GM18861 (cell line): ENCODE measurements at regions not wholly inside any gene's neighbourhood (a gene's known extent, or its start where the extent isn't known, plus 50 kb on each side); places are given as distances from the start of the nearest gene placed in this dataset.
A peak's percentile ranks its signal among the peaks of the same experiment; 100 is the strongest.

Experiments used
- ATAC-seq: cut with Tn5 transposase; IDR thresholded peaks from one replicate; pipeline ENCODE4 v1.9.1; 2021; ENCODE audit not compliant: unreplicated experiment

GRCh38 chr1:4010814-4011605 is 110.9 kb upstream of the C1orf174 start:
- ATAC-seq = no peak

- ATAC-seq = no peak
Measured at GRCh38 chr1:4016351-4017130, 116.5 kb upstream of the C1orf174 start.

GRCh38 chr1:4017636-4018365 is 117.7 kb upstream of the C1orf174 start:
- ATAC-seq = no peak

GRCh38 chr1:4018466-4019146 is 118.5 kb upstream of the C1orf174 start:
- ATAC-seq = no peak

DNA sequence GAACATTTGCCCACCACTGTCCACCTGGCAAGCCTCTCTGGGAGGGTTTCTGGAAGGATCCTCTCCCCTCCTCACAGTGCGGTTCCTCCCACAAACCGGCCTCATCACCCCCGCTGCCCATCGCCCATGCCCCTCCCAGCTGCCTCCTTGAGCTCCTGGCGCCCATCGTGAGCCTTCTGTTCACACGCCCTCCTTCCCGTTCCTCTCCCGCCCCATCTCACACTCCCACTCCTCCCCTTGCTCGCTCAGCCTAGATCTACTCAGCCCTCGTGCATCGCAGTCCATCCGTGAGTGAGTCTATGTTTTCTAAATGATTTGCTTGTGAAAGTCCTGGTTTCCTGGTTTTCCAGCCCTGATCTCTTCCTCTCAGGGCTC is 119.1 kb upstream of the C1orf174 start:
- no peak for ATAC-seq

- no peak for ATAC-seq
Measured at GRCh38 chr1:4019606-4020331, 119.7 kb upstream of the C1orf174 start.

- no peak for ATAC-seq
Measured at GRCh38 chr1:4020449-4020848, 120.4 kb upstream of the C1orf174 start.

DNA sequence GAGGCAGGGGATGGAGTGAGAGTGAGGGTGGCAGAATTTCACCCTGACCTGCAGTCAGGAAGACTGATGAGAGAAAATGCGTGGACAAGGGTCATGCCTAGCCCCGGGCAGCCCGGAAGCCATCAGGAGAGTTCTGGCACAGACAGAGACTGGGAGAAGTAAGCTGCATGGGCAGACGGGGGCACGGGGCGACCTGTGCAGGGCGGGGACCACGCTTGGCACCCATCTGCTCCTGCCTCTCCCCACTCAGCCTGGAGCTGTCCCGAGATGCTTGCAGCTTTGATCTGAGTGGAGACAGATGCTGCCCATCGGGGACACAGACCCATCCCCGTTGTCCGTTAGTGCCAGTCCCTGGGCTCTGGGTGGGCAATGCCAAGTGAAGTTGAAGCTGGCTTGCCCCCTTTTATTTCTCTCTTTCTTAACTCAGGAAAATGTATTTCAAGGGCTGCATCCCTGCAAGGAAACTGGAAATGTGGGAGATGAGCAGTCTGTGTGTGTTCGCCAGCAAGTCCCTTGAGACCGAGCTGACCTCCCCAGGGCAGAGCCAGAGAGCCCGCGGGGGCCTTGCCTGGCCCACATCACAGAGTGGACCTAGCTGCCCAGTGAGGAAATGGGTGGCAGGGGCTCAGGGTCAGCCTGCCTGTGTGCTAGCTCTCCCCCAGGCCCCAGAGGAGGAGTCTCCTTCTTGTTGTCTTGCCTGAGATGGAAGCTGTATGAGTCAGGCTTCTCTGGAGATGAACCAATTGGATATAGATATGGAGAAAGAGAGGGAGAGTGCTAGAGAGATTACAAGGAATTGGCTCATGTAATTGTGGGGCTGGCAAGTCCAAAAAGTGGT is 121.3 kb upstream of the C1orf174 start:
- no peak for ATAC-seq

DNA sequence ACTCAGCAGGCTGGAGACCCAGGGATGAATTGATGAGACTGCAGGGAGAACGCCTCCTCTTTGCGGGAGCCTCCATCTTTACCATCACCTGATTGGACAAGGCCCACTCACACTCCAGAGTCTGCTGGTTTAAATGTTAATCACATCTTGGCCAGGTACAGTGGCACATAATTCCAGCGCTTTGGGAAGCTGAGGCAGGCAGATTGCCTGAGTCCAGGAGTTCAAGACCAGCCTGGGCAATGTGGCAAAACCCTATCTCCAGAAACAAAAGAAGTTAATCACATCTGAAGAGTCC is 121.8 kb upstream of the C1orf174 start:
- no peak for ATAC-seq

DNA sequence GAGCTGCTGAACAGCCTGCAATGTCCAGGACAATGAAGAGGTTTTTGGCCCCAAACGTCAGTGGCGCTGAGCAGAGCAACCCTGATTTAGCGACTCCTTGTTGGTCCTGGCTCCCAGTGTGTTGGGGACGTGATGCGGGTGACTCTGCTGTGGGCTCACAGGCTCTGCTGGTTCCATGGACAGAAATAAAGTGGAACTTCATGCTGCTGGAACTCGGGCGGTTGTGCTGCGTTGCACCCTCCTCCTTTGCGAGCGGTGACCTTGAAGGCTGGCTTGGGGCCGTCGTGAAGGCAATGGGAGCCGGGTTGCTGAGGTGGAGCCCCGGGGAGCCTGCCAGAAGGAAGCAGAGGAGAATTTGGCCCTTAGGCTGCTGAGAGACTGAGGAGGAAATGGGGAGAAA is 122.6 kb upstream of the C1orf174 start:
- no peak for ATAC-seq

DNA sequence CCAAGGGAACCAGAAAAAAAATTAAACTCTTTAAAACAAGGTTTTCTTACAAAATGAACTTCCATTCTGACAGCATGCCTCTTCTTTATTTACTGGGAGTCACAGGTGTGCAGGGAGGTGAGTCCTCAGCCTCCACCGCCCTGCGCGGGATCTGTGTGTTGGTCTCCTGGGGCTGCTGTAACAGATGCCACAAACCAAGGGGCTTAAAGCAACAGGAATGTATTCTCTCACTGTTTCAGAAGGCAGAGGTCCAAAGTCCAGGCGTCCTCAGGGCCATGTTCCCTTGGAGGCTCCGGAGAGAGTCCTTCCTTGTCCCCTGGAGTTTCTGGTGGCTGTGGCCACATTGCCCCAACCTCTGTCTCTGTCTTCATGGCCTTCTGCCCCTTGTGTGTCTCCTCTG is 123.6 kb upstream of the C1orf174 start:
- ATAC-seq = no peak

DNA sequence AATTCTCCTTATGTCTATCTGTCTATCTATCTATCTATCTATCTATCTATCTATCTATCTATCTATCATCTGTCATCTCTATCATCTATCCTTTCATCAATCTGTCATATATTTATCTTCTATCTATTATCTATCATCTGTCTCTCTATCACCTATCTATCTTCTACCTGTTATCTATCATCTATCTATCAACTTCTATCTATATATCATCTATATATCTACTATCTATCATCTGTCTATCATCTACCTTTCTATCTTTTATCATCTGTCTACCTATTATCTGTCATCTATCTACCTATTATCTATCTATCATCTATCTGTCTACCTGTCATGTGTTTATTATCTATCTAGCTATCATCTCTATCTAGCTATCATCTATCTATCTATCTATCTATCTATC is 124.7 kb upstream of the C1orf174 start:
- ATAC-seq = no peak

DNA sequence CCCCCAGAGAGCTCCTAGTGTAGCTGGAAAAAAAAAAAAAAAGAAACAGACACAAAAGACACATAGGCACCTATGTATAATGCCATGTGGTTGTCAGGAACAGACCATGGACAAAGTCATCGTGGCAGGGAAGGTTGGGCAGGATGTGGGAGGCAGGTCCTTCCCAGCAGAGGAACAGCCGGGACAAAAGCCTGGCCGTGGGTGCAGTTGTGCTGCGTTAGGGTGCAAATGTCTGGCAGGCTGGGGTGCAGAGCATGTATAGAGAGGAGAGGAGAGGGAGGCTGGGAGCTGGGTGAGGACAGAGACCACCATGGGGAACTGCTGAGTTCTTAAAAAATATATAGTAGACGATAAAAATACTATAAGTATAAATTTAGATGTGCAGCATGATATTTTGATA is 125.7 kb upstream of the C1orf174 start:
- ATAC-seq = no peak

DNA sequence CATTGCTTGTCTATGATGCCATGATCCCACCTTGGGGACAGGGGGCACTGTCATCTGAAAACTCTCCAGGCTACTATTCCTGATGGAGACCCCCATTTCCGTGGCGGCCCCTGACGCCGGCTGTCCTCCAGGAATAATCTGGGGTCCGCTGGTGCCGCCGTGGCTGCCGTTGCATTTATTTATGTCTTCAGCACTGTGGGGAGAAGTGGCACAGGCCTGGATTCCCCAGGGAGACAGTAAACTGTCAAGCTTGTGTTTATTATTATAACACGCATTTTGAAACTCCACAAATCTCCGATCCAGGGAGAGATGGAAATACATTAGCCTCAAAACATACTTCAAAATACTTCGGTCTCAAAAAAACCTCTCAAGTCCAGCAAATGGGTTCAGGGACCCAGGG is 126.9 kb upstream of the C1orf174 start:
- no peak for ATAC-seq

GRCh38 chr1:4027492-4028138 is 127.5 kb upstream of the C1orf174 start:
- peak; percentile 49 for ATAC-seq

DNA sequence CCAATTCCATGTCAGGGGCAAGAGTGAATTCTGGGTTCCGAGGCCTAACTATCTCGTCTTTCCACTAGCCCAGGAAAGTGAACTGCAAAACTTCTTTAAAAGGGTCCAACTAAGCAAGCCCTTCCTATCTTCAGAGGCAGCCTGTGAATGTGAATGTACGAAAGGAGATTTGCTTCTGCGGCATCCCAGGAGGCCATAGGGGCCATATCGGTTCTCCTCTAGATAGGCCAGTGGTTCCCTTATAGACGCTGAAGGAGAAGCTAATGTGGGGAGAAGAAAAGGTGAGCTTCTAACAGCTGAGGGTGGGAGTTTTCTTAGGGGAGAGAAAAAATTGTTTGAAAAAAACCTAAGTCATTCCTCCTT is 128.0 kb upstream of the C1orf174 start:
- no peak for ATAC-seq

DNA sequence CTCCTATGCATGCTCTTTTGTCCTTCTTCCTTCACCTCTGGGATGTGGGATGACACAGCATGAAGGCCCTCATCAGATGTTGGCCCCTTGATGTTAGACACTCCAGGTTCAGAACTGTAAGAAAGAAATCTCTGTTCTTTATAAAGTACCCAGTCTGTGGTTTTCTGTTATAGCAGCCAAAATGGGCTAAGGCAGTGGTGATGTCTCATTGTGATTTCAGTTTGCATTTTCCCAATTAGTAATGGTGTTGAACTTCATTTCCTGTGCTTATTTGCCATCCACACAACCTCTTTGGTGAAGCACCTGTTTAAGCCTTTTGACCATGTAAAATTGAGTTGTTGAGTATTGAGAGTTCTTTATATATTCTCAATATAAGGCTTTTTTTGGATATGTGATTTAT is 129.3 kb upstream of the C1orf174 start:
- ATAC-seq = no peak

GRCh38 chr1:4032571-4032970 is 132.5 kb upstream of the C1orf174 start:
- no peak for ATAC-seq

DNA sequence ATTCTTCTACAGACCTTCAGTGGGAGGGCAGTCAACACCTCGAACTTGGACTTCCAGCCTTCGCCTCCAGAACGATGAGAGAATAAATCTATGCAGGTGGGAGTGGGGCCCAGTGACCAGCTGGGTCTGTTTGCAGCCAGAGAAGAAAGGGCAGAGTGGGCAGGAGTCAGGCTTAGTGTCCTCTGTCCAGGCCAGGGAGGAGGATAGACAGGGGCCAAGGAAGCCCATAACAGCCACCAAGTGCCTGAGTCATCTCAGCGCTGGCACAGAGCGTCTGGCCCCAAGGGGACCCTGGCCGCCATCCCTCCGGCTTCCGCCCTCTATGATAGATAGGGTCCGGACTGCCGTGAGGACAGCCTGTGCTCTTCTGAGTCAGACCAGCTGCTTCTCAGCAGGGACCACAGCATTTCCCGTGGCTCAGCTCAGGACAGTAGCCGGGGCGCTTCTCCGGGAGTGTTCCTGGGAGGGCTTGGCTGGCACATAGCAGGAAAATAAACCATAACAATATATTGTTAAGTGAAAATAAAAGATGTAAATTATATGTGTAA is 133.1 kb upstream of the C1orf174 start:
- ATAC-seq = no peak
